Keratinocyte (primary cell): ENCODE measurements at regions not wholly inside any gene's neighbourhood (a gene's known extent, or its start where the extent isn't known, plus 50 kb on each side); places are given as distances from the start of the nearest gene placed in this dataset.

Experiments
- CTCF ChIP-seq, 3 experiments: IDR thresholded peaks in 1 of 3; conservative IDR thresholded peaks in 1 of 3; optimal IDR thresholded peaks in 1 of 3; 2 replicates in 2 of 3; 3 replicates in 1 of 3; pipeline versions ENCODE3 to v1.5.1; 2011; ENCODE audit warnings: low read length in 3 of 3, mild to moderate bottlenecking in 3 of 3, moderate library complexity in 2 of 3, control low read depth in 1 of 3, inconsistent platforms in 1 of 3; ENCODE audit not compliant: insufficient read depth in 2 of 3; ENCODE audit errors: extremely low read depth in 1 of 3
- EZH2 ChIP-seq: IDR thresholded peaks from one replicate; pipeline ENCODE4 v1.6.1; 2012; ENCODE audit warnings: inconsistent platforms, mild to moderate bottlenecking, low read length, moderate library complexity

- TF ChIP-seq CTCF (optimal IDR thresholded peaks at IDR 0.05 in 1 of 3, IDR thresholded peaks at IDR 0.05 in 1 of 3, conservative IDR thresholded peaks at IDR 0.05 in 1 of 3; ENCODE audit: extremely low read depth in 1 of 3, insufficient read depth in 2 of 3, low read length in 3 of 3) (no peak), EZH2 (no peak)
These were observed 273.7 kb downstream of the RASEF start for GRCh38 chr9:82789155-82789824.
